Right renal cortex interstitium (tissue), 3 donors: ENCODE measurements at regions not wholly inside any gene's neighbourhood (a gene's known extent, or its start where the extent isn't known, plus 50 kb on each side); places are given as distances from the start of the nearest gene placed in this dataset.
"Not testable (repeated sequence)": the region's sequence is repeated elsewhere in the genome, so short reads cannot be mapped to it uniquely, and the experiment has no call there.

ENCODE experiments used
- DNase-seq, 3 donors: peaks; one replicate each; pipeline ENCODE4 v3.0.0-alpha.2; 2013; ENCODE audit warnings: low read depth in 3 of 3, low spot score in 2 of 3

GRCh38 chr15:69874321-69874720 lies 223.4 kb downstream of the TLE3 start:
- DNase-seq, result no peak

- DNase-seq, result no peak
Measured at GRCh38 chr15:69876064-69876940, 221.4 kb downstream of the TLE3 start.

- not testable (repeated sequence) for DNase-seq
Measured at GRCh38 chr15:69879963-69880362, 217.8 kb downstream of the TLE3 start.

GRCh38 chr15:69880571-69881301 lies 217.0 kb downstream of the TLE3 start:
- no peak for DNase-seq

- DNase-seq, result no peak
Measured at GRCh38 chr15:69881302-69881670, 216.4 kb downstream of the TLE3 start.

- DNase-seq, result no peak
Measured at GRCh38 chr15:69881766-69882165, 216.0 kb downstream of the TLE3 start.

GRCh38 chr15:69883306-69883705 lies 214.4 kb downstream of the TLE3 start:
- DNase-seq, result no peak

- DNase-seq, result no peak
Measured at GRCh38 chr15:69885173-69885955, 212.4 kb downstream of the TLE3 start.

GRCh38 chr15:69887009-69887408 lies 210.7 kb downstream of the TLE3 start:
- no peak for DNase-seq

GRCh38 chr15:69887553-69887952 lies 210.2 kb downstream of the TLE3 start:
- DNase-seq, result no peak

- DNase-seq, result no peak
Measured at GRCh38 chr15:69888406-69888805, 209.3 kb downstream of the TLE3 start.

- DNase-seq, result no peak
Measured at GRCh38 chr15:69891070-69891536, 206.6 kb downstream of the TLE3 start.

GRCh38 chr15:69891606-69892005 lies 206.1 kb downstream of the TLE3 start:
- DNase-seq, result no peak

- no peak for DNase-seq
Measured at GRCh38 chr15:69892351-69892750, 205.4 kb downstream of the TLE3 start.

- DNase-seq, result no peak
Measured at GRCh38 chr15:69893086-69893485, 204.6 kb downstream of the TLE3 start.

- DNase-seq, result no peak
Measured at GRCh38 chr15:69893863-69894262, 203.9 kb downstream of the TLE3 start.

GRCh38 chr15:69895202-69895601 lies 202.5 kb downstream of the TLE3 start:
- DNase-seq, result no peak

- no peak for DNase-seq
Measured at GRCh38 chr15:69896606-69897005, 201.1 kb downstream of the TLE3 start.

GRCh38 chr15:69897061-69897460 lies 200.7 kb downstream of the TLE3 start:
- DNase-seq, result no peak

GRCh38 chr15:69897471-69898237 lies 200.1 kb downstream of the TLE3 start:
- DNase-seq, result no peak
